Right lobe of liver (tissue), 6 donors: ENCODE measurements at regions not wholly inside any gene's neighbourhood (a gene's known extent, or its start where the extent isn't known, plus 50 kb on each side); places are given as distances from the start of the nearest gene placed in this dataset.
"Not testable (repeated sequence)": the region's sequence is repeated elsewhere in the genome, so short reads cannot be mapped to it uniquely, and the experiment has no call there.

Experiments used
- ATAC-seq, 4 donors: fragments of 200-7000 bp; cut with Tn5 transposase; one replicate each; pipeline ENCODE4 v1.9.1; 2020; ENCODE audit warnings: mild to moderate bottlenecking in 4 of 4, moderate library complexity in 4 of 4
- DNase-seq, 3 donors: peaks; one replicate each; pipeline ENCODE4 v3.0.0-alpha.2; 2020
- H3K27ac ChIP-seq, 3 donors: fragments of 200-600 bp; one replicate each; pipeline ENCODE4 v1.8.0; 2022
- H3K27me3 ChIP-seq, 2 donors: fragments of 200-600 bp; one replicate each; pipeline ENCODE4 v1.8.0; 2022
- H3K36me3 ChIP-seq, 4 donors: fragments of 200-600 bp; sonication (generic) in 1 of 4; one replicate each; pipeline versions ENCODE4 v1.5.1 to v1.8.0; 2017 to 2022; ENCODE audit warnings: control low read depth in 1 of 4
- H3K4me1 ChIP-seq, 4 donors: fragments of 200-600 bp; sonication (generic) in 1 of 4; one replicate each; pipeline versions ENCODE4 v1.5.1 to v1.8.0; 2017 to 2022; ENCODE audit warnings: control low read depth in 1 of 4
- H3K4me3 ChIP-seq, 3 donors: fragments of 200-600 bp; one replicate each; pipeline ENCODE4 v1.8.0; 2022
- H3K9me3 ChIP-seq, 4 donors: fragments of 200-600 bp; sonication (generic) in 1 of 4; one replicate each; pipeline versions ENCODE4 v1.5.1 to v1.8.0; 2017 to 2022; ENCODE audit warnings: control low read depth in 1 of 4
- POLR2A ChIP-seq: fragments of 450-650 bp; IDR thresholded peaks from one replicate; pipeline ENCODE4 v1.6.1; 2017; ENCODE audit warnings: antibody characterized with exemption, mild to moderate bottlenecking
- WGBS: methylation state at CpG from one replicate; pipeline ENCODE4 v1.1.6; 2018; ENCODE audit warnings: low coverage, low lambda C conversion rate; ENCODE audit not compliant: insufficient coverage; ENCODE audit errors: missing lambda C conversion rate; 5-methylcytosine and 5-hydroxymethylcytosine counted together
- intact Hi-C, 2 donors: fragments of 100-400 bp; cut with DNase I; formaldehyde crosslinking; loops; one replicate each; pipeline versions ENCODE4 v1.11.2 to v1.14.1; 2022
- TF ChIP-seq, protein P1 (sequence below), 4 donors: fragments of 200-600 bp in 3 of 4; fragments of 450-650 bp in 1 of 4; IDR thresholded peaks; one replicate each; pipeline versions ENCODE4 v1.5.1 to v1.8.0; 2016 to 2022; ENCODE audit warnings: antibody characterized with exemption in 4 of 4, mild to moderate bottlenecking in 2 of 4
- donor health status: DM: no; HTN: yes; CAD: no.
- donor health status: DM: no; HTN: no; CAD: no.
- donor health status: DM: no; HTN: no; CAD: no.
- donor health status: DM: no; HTN: yes; CAD: no.
- donor health status: DM: no; HTN: yes; CAD: no.

DNA sequence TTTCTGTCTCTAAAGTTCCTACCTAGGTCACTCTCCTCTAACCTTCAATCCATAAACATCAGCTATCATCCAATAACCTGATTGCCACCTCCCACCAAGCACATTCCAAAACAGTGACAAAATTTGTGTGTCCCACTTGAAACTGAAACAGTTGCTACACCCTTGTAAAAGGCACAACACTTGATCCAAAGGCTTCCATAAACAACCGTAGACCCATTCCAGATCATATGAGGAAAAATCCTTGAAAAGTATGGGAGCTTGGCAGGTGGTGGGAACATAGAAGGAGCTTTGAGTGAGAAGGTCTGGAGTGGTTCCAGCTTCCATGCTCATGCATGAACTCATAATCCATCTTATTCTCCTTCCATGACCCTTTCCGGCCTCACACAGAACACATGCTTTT lies 82.0 kb upstream of the ATP1A1 start:
- no peak overlapping the region for H3K27ac ChIP-seq
- no peak for TF ChIP-seq POLR2A
- TF ChIP-seq, protein P1, sequence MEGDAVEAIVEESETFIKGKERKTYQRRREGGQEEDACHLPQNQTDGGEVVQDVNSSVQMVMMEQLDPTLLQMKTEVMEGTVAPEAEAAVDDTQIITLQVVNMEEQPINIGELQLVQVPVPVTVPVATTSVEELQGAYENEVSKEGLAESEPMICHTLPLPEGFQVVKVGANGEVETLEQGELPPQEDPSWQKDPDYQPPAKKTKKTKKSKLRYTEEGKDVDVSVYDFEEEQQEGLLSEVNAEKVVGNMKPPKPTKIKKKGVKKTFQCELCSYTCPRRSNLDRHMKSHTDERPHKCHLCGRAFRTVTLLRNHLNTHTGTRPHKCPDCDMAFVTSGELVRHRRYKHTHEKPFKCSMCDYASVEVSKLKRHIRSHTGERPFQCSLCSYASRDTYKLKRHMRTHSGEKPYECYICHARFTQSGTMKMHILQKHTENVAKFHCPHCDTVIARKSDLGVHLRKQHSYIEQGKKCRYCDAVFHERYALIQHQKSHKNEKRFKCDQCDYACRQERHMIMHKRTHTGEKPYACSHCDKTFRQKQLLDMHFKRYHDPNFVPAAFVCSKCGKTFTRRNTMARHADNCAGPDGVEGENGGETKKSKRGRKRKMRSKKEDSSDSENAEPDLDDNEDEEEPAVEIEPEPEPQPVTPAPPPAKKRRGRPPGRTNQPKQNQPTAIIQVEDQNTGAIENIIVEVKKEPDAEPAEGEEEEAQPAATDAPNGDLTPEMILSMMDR (IDR thresholded peaks at IDR 0.05) = no peak
- DNase-seq (no peak), ATAC-seq (peak in 1 of 4 donors; percentile 62)
- H3K9me3 ChIP-seq = no peaks in the 10 kb centered on the region
- no peaks in the 10 kb centered on the region for H3K27me3 ChIP-seq
- WGBS = 81% methylated on average over 2 of the region's 2 CpGs
- no peaks in the 10 kb centered on the region for H3K36me3 ChIP-seq
- intact Hi-C loops = no loop called here
- H3K4me3 ChIP-seq = no peak overlapping the region
- peaks cover 0 to 28% (median 14%) of the 10 kb centered on the region in 4 donors for H3K4me1 ChIP-seq

DNA sequence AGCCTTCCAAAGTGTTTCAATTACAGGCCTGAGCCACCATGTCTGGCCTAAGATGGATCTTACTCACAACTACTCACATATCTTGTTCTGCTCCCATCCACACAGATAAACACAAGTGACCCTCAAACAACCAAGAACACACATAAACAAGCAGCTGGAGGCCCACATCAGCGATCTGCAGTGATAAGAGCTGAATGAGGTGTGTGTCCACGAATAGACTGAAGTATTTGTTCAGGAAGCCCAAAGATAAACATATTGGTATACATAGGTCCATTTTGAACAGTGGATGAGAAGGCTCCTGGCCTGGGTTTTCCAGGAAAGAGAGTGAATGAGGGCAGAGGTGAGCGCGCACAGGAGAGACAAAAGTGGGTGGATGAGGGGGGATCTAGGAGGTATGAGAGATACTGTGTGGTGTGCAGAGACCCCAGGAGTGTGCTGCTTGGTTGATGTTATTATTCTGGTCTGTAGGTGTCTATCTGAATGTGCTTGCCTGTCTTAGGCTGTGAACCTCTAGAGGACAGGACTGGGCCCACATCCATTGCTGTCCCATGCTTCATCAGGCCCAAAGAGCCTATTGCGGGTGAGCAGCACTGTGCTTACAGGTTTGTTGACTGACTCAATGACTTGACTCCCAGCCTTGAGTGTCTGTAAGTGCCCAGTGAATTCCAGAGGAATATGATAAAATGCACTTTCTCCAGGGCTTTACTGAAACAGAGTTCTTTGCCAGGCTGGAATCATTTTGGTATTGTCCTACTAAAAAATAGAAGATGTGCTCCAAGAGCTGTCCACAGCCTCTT lies 79.9 kb upstream of the ATP1A1 start:
- peak in 1 of 4 donors; percentile 26 for ATAC-seq
- Histone ChIP-seq H3K27ac (no peak overlapping the region), H3K4me3 (no peak overlapping the region), H3K27me3 (no peaks in the 10 kb centered on the region), H3K9me3 (no peaks in the 10 kb centered on the region), H3K4me1 (peaks cover 0 to 16% (median 8%) of the 10 kb centered on the region in 4 donors), H3K36me3 (no peaks in the 10 kb centered on the region)
- intact Hi-C loops = no loop called here
- TF ChIP-seq, protein P1 (IDR thresholded peaks at IDR 0.05) = no peak
- TF ChIP-seq POLR2A = no peak
- no peak for DNase-seq
- WGBS = 58% methylated on average over 4 of the region's 5 CpGs

DNA sequence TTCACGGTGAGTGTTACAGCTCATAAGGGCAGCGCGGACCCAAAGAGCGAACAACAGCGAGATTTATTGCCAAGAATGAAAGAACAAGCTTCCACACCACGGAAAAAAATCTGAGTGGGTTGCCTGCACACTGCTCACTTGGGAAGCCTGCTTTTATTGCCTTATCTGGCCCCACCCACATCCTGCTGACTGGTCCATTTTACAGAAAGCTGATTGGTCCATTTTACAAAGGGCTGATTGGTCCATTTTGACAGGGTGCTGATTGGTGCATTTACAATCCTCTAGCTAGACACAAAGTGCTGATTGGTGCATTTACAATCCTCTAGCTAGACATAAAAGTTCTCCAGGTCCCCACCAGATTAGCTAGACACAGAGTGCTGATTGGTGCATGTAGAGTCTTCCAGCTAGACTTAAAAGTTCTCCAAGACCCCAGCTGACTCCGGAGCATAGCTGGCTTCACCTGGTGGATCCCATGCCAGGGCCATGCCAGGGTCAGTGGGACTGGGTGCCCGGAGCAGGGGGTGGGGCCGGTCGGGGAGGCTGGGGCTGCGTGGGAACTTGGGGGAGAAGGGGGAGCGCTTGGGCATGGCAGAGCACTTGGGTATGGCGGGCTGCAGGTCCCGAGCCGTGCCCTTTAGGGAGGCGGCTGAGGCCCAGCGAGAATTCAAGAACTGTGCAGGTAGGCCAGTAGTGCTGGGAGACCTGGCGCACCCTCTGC lies 75.4 kb upstream of the ATP1A1 start:
- H3K4me1 ChIP-seq = no peaks in the 10 kb centered on the region
- 92% methylated on average over 3 of the region's 18 CpGs for WGBS
- H3K36me3 ChIP-seq = no peaks in the 10 kb centered on the region
- H3K9me3 ChIP-seq = no peaks in the 10 kb centered on the region
- no peaks in the 10 kb centered on the region for H3K27me3 ChIP-seq
- peak in 1 of 4 donors; percentile 9 for ATAC-seq
- H3K4me3 ChIP-seq = no peak overlapping the region
- H3K27ac ChIP-seq = no peak overlapping the region
- TF ChIP-seq, protein P1 (IDR thresholded peaks at IDR 0.05) = no peak
- TF ChIP-seq POLR2A = no peak
- no peak for DNase-seq
- intact Hi-C loops = no loop called here

DNA sequence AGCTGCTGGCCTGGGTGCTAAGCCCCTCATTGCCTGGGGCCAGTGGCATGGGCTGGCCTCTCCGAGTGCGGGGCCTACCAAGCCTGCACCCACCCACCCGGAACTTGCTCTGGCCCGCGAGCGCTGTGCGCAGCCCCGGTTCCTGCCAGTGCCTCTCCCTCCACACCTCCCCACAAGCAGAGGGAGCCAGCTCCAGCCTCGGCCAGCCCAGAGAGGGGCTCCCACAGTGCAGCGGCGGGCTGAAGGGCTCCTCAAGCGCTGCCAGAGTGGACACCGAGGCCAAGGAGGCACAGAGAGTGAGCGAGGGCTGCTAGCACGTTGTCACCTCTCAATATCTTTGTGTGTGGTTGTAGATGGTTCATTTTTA lies 74.8 kb upstream of the ATP1A1 start:
- H3K9me3 ChIP-seq, H3K4me3 ChIP-seq, H3K27ac ChIP-seq, ATAC-seq, DNase-seq, intact Hi-C loops, H3K27me3 ChIP-seq, H3K36me3 ChIP-seq, H3K4me1 ChIP-seq: not testable (repeated sequence)
- no CpG with 5 or more reads among the region's 15 CpGs for WGBS

DNA sequence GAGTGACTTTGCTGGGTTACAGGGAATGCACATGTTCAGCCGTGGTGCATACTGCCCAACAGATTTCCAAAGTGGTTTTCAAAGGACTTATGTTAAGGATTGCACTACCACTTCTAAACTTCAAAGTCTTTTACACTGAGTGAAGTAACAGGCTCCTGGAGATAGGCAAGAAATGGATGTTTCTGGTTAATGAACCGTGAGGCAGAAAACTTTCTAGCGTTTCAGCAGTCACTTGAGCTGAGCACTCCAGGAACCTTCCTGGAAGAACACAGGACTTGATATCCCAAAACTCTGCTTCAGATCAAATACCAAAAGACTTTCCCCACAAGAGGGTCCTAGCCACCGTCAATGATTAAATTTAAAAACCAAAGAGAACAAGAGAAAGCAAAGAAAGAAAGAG lies 74.3 kb upstream of the ATP1A1 start:
- Histone ChIP-seq H3K9me3 (no peaks in the 10 kb centered on the region), H3K4me3 (no peak overlapping the region), H3K36me3 (no peaks in the 10 kb centered on the region), H3K27me3 (no peaks in the 10 kb centered on the region), H3K27ac (no peak overlapping the region), H3K4me1 (no peaks in the 10 kb centered on the region)
- ATAC-seq (no peak), DNase-seq (no peak)
- TF ChIP-seq, protein P1 (IDR thresholded peaks at IDR 0.05) = no peak
- no peak for TF ChIP-seq POLR2A
- intact Hi-C loops = no loop called here
- WGBS = 91% methylated on average over 4 of the region's 4 CpGs
